ENCODE measurements at regions not wholly inside any gene's neighbourhood (a gene's known extent, or its start where the extent isn't known, plus 50 kb on each side); places are given as distances from the start of the nearest gene placed in this dataset.
"Not testable (repeated sequence)": the region's sequence is repeated elsewhere in the genome, so short reads cannot be mapped to it uniquely, and the experiment has no call there.

DNA sequence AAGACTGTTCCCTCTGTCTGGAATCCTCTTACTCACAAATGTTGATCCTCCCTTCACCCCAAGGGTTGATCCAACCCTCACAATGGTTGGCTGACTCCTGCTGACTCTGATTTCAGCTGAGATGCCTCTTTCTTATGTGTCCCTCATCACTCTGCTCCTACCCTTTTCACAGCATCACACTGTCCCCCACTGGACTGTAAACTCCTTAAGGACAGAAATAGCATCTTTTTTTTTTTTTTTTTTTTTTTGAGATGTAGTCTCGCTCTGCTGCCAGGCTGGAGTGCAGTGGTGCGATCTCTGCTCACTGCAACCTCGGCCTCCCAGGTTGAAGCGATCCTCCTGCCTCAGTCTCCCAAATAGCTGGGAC is 97.9 kb upstream of the SYT6 start:
- WGBS, 2 donors: 94 to 98% methylated on average over 4 of the region's 4 CpGs
- no peak overlapping the region for H3K4me3 ChIP-seq
- no peaks in the 10 kb centered on the region for H3K4me1 ChIP-seq
- intact Hi-C loops (cut with DNase I): no loop called here
- DNase-seq: no peak
- TF ChIP-seq EP300 (IDR thresholded peaks at IDR 0.05) (no peak), CTCF (IDR thresholded peaks at IDR 0.05) (no peak), POLR2AphosphoS5 (IDR thresholded peaks at IDR 0.05) (no peak), POLR2A (IDR thresholded peaks at IDR 0.05) (no peak)
- no peak overlapping the region for H3K27ac ChIP-seq
- peaks cover 0 to 11% (median 0%) of the 10 kb centered on the region in 4 donors for H3K9me3 ChIP-seq
- no peaks in the 10 kb centered on the region for H3K36me3 ChIP-seq
- H3K27me3 ChIP-seq: no peaks in the 10 kb centered on the region

DNA sequence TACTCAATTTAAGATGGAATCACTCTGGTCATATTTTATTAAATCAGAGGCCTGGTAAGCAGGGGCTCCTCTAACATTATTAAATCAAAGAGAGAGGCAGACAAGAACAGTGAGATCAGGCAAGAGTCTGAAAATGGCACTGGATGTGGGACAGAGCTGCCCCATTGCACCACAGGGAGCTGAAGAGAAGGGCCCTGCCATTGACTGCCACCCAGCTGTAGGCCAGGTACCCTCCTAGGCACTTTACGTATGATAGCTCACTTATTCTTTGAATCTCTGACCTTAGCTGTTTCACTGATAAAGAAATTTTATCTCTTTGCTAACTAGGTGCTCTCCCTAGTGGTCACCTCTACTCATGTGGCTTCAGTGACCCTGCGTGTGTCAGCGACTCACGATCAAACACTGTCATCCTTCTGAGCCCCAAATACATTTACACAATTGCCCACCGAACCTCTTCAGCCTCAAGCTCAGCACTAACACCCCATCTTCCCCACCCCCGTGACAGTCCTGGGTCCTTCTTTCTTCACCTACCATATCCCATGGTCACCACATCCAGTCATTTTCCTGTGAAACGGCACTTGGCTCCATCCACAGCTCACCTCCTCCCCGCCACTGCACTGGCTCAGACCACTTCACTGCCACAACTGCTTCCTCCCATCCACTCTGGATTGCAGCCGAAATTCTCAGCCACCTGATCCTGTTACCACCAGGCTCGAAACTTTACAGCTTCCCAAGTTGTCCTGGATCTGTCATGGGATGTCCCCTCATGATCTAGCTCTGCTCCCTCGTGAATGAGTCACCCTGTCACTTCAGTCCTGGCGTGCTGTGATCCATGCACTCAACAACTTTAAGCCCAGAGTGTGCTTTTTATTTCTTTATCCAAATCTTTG is 97.3 kb upstream of the SYT6 start:
- DNase-seq: no peak
- WGBS, 2 donors: 86 to 91% methylated on average over 12 of the region's 12 CpGs
- TF ChIP-seq EP300 (IDR thresholded peaks at IDR 0.05) (no peak), POLR2AphosphoS5 (IDR thresholded peaks at IDR 0.05) (no peak), POLR2A (IDR thresholded peaks at IDR 0.05) (no peak), CTCF (IDR thresholded peaks at IDR 0.05) (no peak)

DNA sequence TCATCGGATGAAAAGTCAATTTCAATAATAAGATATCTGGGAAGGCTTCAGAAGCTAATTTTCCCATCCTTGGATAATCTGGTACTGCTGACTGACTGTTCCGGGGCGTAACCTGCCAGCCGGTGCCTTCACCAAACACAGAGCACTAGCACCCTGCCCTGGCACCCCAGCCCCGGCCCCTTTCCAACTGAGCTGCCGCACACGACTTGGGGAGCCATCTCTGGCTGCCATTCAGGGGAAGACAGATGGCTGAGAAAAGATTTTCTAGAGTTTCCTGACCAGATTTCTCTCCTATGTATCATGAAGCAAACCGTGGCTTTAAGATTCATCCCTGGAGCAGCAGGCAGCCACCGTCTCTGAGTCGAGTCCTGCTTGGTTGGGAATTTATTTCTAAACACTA is 96.0 kb upstream of the SYT6 start:
- intact Hi-C loops (cut with DNase I): no loop called here
- Histone ChIP-seq H3K27me3 (no peaks in the 10 kb centered on the region), H3K4me1 (no peaks in the 10 kb centered on the region), H3K36me3 (no peaks in the 10 kb centered on the region), H3K9me3 (peaks cover 0 to 6% (median 0%) of the 10 kb centered on the region in 4 donors), H3K4me3 (no peak overlapping the region), H3K27ac (no peak overlapping the region)
- no peak for TF ChIP-seq POLR2AphosphoS5 (IDR thresholded peaks at IDR 0.05)
- TF ChIP-seq EP300 (IDR thresholded peaks at IDR 0.05): no peak
- no peak for TF ChIP-seq POLR2A (IDR thresholded peaks at IDR 0.05)
- no peak for TF ChIP-seq CTCF (IDR thresholded peaks at IDR 0.05)
- no peak for DNase-seq
- WGBS, 2 donors: 85 to 89% methylated on average over 10 of the region's 10 CpGs

More for the DNA sequence above, 97.3 kb upstream of the SYT6 start:
- Histone ChIP-seq H3K4me3 (no peak overlapping the region), H3K36me3 (no peaks in the 10 kb centered on the region), H3K9me3 (peaks cover 0 to 11% (median 0%) of the 10 kb centered on the region in 4 donors), H3K4me1 (no peaks in the 10 kb centered on the region), H3K27me3 (no peaks in the 10 kb centered on the region), H3K27ac (no peak overlapping the region)
- intact Hi-C loops (cut with DNase I): no loop called here

GRCh38 chr1:114248162-114248561 is 94.5 kb upstream of the SYT6 start:
- TF ChIP-seq POLR2AphosphoS5 (IDR thresholded peaks at IDR 0.05) (no peak), POLR2A (IDR thresholded peaks at IDR 0.05) (no peak), EP300 (IDR thresholded peaks at IDR 0.05) (no peak), CTCF (IDR thresholded peaks at IDR 0.05) (no peak)
- no peak for DNase-seq
- no peak overlapping the region for H3K27ac ChIP-seq
- H3K36me3 ChIP-seq: no peaks in the 10 kb centered on the region
- H3K4me3 ChIP-seq: no peak overlapping the region
- intact Hi-C loops (cut with DNase I): no loop called here
- H3K4me1 ChIP-seq: no peaks in the 10 kb centered on the region
- no peaks in the 10 kb centered on the region for H3K9me3 ChIP-seq
- H3K27me3 ChIP-seq: no peaks in the 10 kb centered on the region
- WGBS, 2 donors: 88 to 89% methylated on average over 3 of the region's 3 CpGs

DNA sequence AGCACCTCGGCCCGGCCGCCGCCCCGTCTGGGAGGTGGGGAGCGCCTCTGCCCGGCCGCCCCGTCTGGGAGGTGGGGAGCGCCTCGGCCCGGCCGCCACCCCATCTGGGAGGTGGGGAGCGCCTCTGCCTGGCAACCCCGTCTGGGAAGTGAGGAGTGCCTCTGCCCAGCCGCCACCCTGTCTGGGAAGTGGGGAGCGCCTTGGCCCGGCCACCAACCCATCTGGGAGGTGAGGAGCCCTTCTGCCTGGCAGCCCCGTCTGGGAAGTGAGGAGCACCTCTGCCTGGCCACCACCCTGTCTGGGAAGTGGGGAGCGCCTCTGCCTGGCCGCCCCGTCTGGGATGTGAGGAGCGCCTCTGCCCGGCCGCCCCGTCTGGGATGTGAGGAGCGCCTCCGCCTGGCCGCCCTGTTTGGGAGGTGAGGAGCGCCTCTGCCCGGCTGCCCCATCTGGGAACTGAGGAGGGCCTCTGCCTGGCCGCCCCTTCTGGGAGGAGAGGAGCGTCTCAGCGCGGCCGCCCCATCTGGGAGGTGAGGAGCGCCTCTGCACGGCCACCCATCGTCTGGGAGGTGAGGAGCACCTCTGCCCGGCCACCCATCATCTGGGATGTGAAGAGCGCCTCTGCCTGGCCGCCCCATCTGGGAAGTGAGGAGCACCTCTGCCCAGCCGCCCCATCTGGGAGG is 89.0 kb upstream of the SYT6 start:
- H3K36me3 ChIP-seq; DNase-seq; intact Hi-C loops (cut with DNase I); H3K4me3 ChIP-seq; H3K4me1 ChIP-seq; H3K9me3 ChIP-seq; H3K27ac ChIP-seq; H3K27me3 ChIP-seq: not testable (repeated sequence)
- WGBS, 2 donors: 94 to 96% methylated on average over 43 of the region's 43 CpGs

All from sigmoid colon (tissue), 6 donors.